Colonic mucosa (tissue), 4 donors: ENCODE measurements at regions not wholly inside any gene's neighbourhood (a gene's known extent, or its start where the extent isn't known, plus 50 kb on each side); places are given as distances from the start of the nearest gene placed in this dataset.

Experiments
- DNase-seq: peaks from one replicate; pipeline ENCODE4 v3.0.0-alpha.2; 2020
- H3K27ac ChIP-seq: fragments of 200-600 bp; one replicate; pipeline ENCODE4 v1.8.0; 2021
- H3K27me3 ChIP-seq: fragments of 200-600 bp; one replicate; pipeline ENCODE4 v1.8.0; 2021
- H3K36me3 ChIP-seq: fragments of 200-600 bp; one replicate; pipeline ENCODE4 v1.8.0; 2021
- H3K4me1 ChIP-seq: fragments of 200-600 bp; one replicate; pipeline ENCODE4 v1.8.0; 2021; ENCODE audit warnings: mild to moderate bottlenecking
- H3K4me3 ChIP-seq: fragments of 200-600 bp; one replicate; pipeline ENCODE4 v1.8.0; 2021
- H3K9ac ChIP-seq, 2 donors: one replicate each; pipeline ENCODE4 v1.7.0; 2013; ENCODE audit warnings: control low read depth in 2 of 2, low read depth in 2 of 2, low read length in 2 of 2
- H3K9me3 ChIP-seq: fragments of 200-600 bp; one replicate; pipeline ENCODE4 v1.8.0; 2021
- CTCF ChIP-seq: fragments of 200-600 bp; IDR thresholded peaks from one replicate; pipeline ENCODE4 v1.8.0; 2022; ENCODE audit warnings: antibody characterized with exemption, mild to moderate bottlenecking
- intact Hi-C: fragments of 100-400 bp; cut with DNase I; formaldehyde crosslinking; loops from one replicate; pipeline ENCODE4 v1.14.1; 2022
- donor health status: healthy.
- donor health status: DM: no; HTN: no; CAD: no.
- donor health status: DM: no; HTN: no; CAD: no.

- no peak for DNase-seq
- Histone ChIP-seq H3K4me3 (no peak overlapping the region), H3K9ac (no peak overlapping the region), H3K27ac (no peak overlapping the region), H3K4me1 (no peaks in the 10 kb centered on the region), H3K9me3 (no peaks in the 10 kb centered on the region), H3K27me3 (no peaks in the 10 kb centered on the region), H3K36me3 (no peaks in the 10 kb centered on the region)
- intact Hi-C loops: no loop called here
- TF ChIP-seq CTCF: no peak
Measured at GRCh38 chr18:4807604-4808293, 352.6 kb upstream of the DLGAP1 start.

GRCh38 chr18:4806331-4806730, 351.2 kb upstream of the DLGAP1 start:
- Histone ChIP-seq H3K9ac (no peak overlapping the region), H3K27me3 (no peaks in the 10 kb centered on the region), H3K36me3 (no peaks in the 10 kb centered on the region), H3K4me3 (no peak overlapping the region), H3K9me3 (no peaks in the 10 kb centered on the region), H3K4me1 (no peaks in the 10 kb centered on the region), H3K27ac (no peak overlapping the region)
- TF ChIP-seq CTCF: no peak
- intact Hi-C loops: no loop called here
- DNase-seq: no peak

GRCh38 chr18:4802296-4802695, 347.2 kb upstream of the DLGAP1 start:
- H3K4me1 ChIP-seq: no peaks in the 10 kb centered on the region
- H3K9ac ChIP-seq: no peak overlapping the region
- H3K4me3 ChIP-seq: no peak overlapping the region
- intact Hi-C loops: no loop called here
- H3K36me3 ChIP-seq: no peaks in the 10 kb centered on the region
- H3K27me3 ChIP-seq: no peaks in the 10 kb centered on the region
- H3K9me3 ChIP-seq: no peaks in the 10 kb centered on the region
- H3K27ac ChIP-seq: no peak overlapping the region
- no peak for TF ChIP-seq CTCF
- DNase-seq: no peak

GRCh38 chr18:4801151-4801550, 346.0 kb upstream of the DLGAP1 start:
- H3K4me3 ChIP-seq: no peak overlapping the region
- no peaks in the 10 kb centered on the region for H3K27me3 ChIP-seq
- no peaks in the 10 kb centered on the region for H3K4me1 ChIP-seq
- no peak overlapping the region for H3K27ac ChIP-seq
- DNase-seq: no peak
- no peak overlapping the region for H3K9ac ChIP-seq
- no peaks in the 10 kb centered on the region for H3K36me3 ChIP-seq
- intact Hi-C loops: no loop called here
- no peaks in the 10 kb centered on the region for H3K9me3 ChIP-seq
- TF ChIP-seq CTCF: no peak

GRCh38 chr18:4797002-4797685, 342.0 kb upstream of the DLGAP1 start:
- H3K4me1 ChIP-seq: no peaks in the 10 kb centered on the region
- DNase-seq: no peak
- no peak overlapping the region for H3K27ac ChIP-seq
- no peak overlapping the region for H3K4me3 ChIP-seq
- TF ChIP-seq CTCF: no peak
- H3K27me3 ChIP-seq: no peaks in the 10 kb centered on the region
- H3K36me3 ChIP-seq: no peaks in the 10 kb centered on the region
- H3K9me3 ChIP-seq: no peaks in the 10 kb centered on the region
- intact Hi-C loops: no loop called here
- H3K9ac ChIP-seq: no peak overlapping the region
